Ectodermal cell (in vitro differentiated cells): ENCODE measurements at regions not wholly inside any gene's neighbourhood (a gene's known extent, or its start where the extent isn't known, plus 50 kb on each side); places are given as distances from the start of the nearest gene placed in this dataset.

ENCODE experiments used
- H3K27ac ChIP-seq: 2 replicates; pipeline ENCODE4 v1.7.0; 2013; ENCODE audit warnings: mild to moderate bottlenecking, low read depth, low read length; ENCODE audit not compliant: insufficient read depth, poor library complexity, severe bottlenecking
- H3K27me3 ChIP-seq: 2 replicates; pipeline ENCODE4 v1.7.0; 2013; ENCODE audit warnings: mild to moderate bottlenecking, low read length; ENCODE audit not compliant: insufficient read depth, control insufficient read depth, poor library complexity, severe bottlenecking
- H3K36me3 ChIP-seq: one replicate; pipeline ENCODE4 v1.7.0; 2013; ENCODE audit warnings: low read length; ENCODE audit not compliant: control insufficient read depth, insufficient read depth
- H3K4me1 ChIP-seq: one replicate; pipeline ENCODE4 v1.7.0; 2013; ENCODE audit warnings: low read length; ENCODE audit not compliant: control insufficient read depth, insufficient read depth
- H3K4me3 ChIP-seq: 2 replicates; pipeline ENCODE4 v1.7.0; 2013; ENCODE audit warnings: low read depth, low read length, control low read depth; ENCODE audit not compliant: insufficient read depth
- H3K9me3 ChIP-seq: 2 replicates; pipeline ENCODE4 v1.7.0; 2013; ENCODE audit warnings: mild to moderate bottlenecking, low read length, moderate library complexity; ENCODE audit not compliant: control insufficient read depth
- WGBS, 2 experiments: methylation state at CpG; one replicate each; pipeline ENCODE4 v1.1.7; 2013; ENCODE audit warnings: missing lambda C conversion rate in 2 of 2; 5-methylcytosine and 5-hydroxymethylcytosine counted together

DNA sequence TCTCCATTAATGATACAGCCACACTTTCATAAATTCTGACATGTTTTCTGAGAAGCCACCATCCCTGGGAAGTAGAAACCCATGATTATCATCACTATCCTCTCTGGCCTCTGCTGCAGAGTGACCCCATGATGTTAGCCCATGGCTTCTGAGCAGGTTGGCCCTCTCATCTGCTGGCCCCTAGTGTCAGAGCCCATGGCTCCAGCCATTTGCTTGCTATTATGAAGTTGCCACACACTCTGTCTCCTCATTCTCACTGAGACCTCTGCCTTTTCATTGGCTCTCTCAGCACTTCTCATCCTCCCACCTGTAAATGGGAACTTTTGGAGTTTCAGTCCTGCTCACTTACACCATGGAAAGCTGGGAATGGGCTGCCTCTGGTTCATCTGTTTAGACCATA, 192.7 kb downstream of the GASK1B start:
- no peaks in the 10 kb centered on the region for H3K36me3 ChIP-seq
- no peak overlapping the region for H3K4me3 ChIP-seq
- H3K27ac ChIP-seq: no peak overlapping the region
- H3K27me3 ChIP-seq: no peaks in the 10 kb centered on the region
- no peaks in the 10 kb centered on the region for H3K9me3 ChIP-seq
- H3K4me1 ChIP-seq: no peaks in the 10 kb centered on the region

DNA sequence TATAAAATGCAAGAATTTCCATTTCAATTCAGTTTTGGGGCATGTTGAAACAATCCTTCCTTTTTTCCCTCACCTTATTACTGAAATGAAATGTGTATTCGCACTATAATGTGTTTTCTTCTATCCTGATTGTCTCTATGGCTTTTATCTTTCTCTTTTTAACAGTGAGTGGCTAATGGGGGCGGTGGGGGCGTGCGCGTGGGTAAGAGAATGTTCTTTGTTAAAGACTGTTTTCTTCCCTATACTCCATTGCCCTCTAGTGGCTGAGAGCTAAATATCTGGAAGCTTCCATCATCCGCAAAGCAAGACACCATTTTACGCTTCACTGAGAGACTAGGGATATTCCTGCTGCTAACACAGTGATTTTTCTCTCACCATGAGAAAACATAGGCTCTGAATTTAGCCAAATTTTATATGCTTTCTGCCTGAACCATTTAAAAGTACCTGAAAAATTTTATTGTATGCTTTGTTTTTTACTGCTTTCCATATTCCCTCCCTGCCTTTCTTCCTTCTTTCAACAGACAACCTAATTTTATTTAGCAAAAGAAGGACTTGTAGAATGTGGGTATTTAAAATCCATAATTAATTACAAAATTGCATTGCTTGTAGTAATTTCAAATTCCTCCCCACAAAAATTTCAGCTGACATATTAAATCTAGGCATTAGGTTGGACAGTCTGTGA, 194.0 kb downstream of the GASK1B start:
- H3K4me1 ChIP-seq: no peaks in the 10 kb centered on the region
- no peak overlapping the region for H3K27ac ChIP-seq
- H3K4me3 ChIP-seq: no peak overlapping the region
- no peaks in the 10 kb centered on the region for H3K9me3 ChIP-seq
- H3K27me3 ChIP-seq: no peaks in the 10 kb centered on the region
- WGBS, 2 experiments: 23 to 33% methylated on average over 2 to 4 of the region's 7 CpGs
- H3K36me3 ChIP-seq: no peaks in the 10 kb centered on the region

- Histone ChIP-seq H3K27ac (no peak overlapping the region), H3K4me3 (no peak overlapping the region), H3K27me3 (no peaks in the 10 kb centered on the region), H3K9me3 (no peaks in the 10 kb centered on the region), H3K36me3 (no peaks in the 10 kb centered on the region), H3K4me1 (no peaks in the 10 kb centered on the region)
- 96% methylated on average over 4 of the region's 4 CpGs for WGBS, 2 experiments
These were observed 195.7 kb downstream of the GASK1B start for GRCh38 chr4:157977086-157977485.

DNA sequence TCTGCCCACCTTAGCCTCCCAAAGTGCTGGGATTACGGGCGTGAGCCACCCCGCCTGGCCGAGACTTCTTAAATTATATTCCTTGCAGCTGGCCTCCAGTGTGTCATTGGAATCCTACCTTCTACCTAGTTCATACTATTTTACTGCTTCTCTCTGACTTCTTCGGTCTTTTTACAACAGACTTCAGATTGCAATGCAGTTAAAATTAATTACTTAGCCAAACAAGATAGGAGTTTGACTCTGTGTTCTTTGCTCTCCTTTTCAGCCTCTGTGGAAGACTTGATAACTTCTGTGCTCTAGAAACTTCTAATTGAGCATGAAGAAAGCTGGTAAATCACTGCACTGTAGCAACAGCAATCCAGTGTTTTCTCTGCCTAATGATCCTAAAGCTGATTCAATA, 199.5 kb downstream of the GASK1B start:
- H3K36me3 ChIP-seq: no peaks in the 10 kb centered on the region
- no peak overlapping the region for H3K27ac ChIP-seq
- H3K4me1 ChIP-seq: no peaks in the 10 kb centered on the region
- H3K4me3 ChIP-seq: no peak overlapping the region
- H3K27me3 ChIP-seq: no peaks in the 10 kb centered on the region
- H3K9me3 ChIP-seq: no peaks in the 10 kb centered on the region
- WGBS, 2 experiments: 97% methylated on average over 5 of the region's 5 CpGs

- 93 to 100% methylated on average over 2 of the region's 2 CpGs for WGBS, 2 experiments
- H3K9me3 ChIP-seq: no peaks in the 10 kb centered on the region
- no peaks in the 10 kb centered on the region for H3K4me1 ChIP-seq
- no peaks in the 10 kb centered on the region for H3K27me3 ChIP-seq
- H3K27ac ChIP-seq: no peak overlapping the region
- no peak overlapping the region for H3K4me3 ChIP-seq
- H3K36me3 ChIP-seq: no peaks in the 10 kb centered on the region
These were observed 208.4 kb downstream of the GASK1B start for GRCh38 chr4:157964463-157964862.

GRCh38 chr4:157961229-157961990, 211.4 kb downstream of the GASK1B start:
- H3K4me3 ChIP-seq: no peak overlapping the region
- H3K36me3 ChIP-seq: no peaks in the 10 kb centered on the region
- H3K9me3 ChIP-seq: no peaks in the 10 kb centered on the region
- WGBS, 2 experiments: 87 to 90% methylated on average over 2 of the region's 2 CpGs
- H3K27ac ChIP-seq: no peak overlapping the region
- no peaks in the 10 kb centered on the region for H3K27me3 ChIP-seq
- no peaks in the 10 kb centered on the region for H3K4me1 ChIP-seq

DNA sequence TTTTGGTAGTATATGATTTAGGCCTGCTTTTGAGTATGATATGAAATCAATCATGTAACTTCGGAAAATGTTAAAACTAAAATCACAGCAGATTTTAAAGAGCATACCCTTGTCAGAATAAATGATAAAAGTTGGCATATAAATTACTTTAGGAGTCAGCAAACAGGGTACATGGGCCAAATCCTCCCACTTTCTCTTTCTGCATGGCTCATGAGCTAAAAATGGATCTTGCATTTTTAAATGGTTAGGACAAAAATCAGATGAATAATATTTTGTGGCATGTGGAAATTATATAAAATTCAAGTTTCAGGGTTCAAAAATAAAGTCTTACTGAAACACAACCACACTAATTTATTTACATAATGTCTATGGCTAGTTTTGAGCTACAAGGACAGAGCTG, 214.9 kb downstream of the GASK1B start:
- Histone ChIP-seq H3K27ac (no peak overlapping the region), H3K27me3 (no peaks in the 10 kb centered on the region), H3K4me3 (no peak overlapping the region), H3K36me3 (no peaks in the 10 kb centered on the region), H3K9me3 (no peaks in the 10 kb centered on the region), H3K4me1 (no peaks in the 10 kb centered on the region)
- no CpG with 5 or more reads among the region's 1 CpG for WGBS, 2 experiments

DNA sequence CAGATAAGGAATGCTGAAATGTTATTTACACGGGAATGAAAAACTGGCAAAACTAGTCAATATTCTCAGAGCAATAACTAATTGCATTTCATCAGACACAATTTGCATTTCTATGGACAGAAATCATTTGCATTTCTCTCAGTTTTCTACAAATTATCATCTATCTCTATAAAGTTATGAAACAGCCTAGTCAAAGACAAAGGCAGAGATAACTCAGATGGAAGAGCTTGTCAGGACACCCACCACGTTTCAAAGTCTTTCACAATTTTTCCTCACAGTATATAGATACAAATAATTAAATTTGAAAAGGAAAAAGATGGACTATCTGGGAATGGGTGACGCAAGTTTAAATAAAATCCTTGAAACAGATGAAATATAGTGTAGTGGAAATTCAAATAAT, 230.8 kb downstream of the GASK1B start:
- H3K27ac ChIP-seq: no peak overlapping the region
- 56 to 91% methylated on average over 1 to 3 of the region's 3 CpGs for WGBS, 2 experiments

DNA sequence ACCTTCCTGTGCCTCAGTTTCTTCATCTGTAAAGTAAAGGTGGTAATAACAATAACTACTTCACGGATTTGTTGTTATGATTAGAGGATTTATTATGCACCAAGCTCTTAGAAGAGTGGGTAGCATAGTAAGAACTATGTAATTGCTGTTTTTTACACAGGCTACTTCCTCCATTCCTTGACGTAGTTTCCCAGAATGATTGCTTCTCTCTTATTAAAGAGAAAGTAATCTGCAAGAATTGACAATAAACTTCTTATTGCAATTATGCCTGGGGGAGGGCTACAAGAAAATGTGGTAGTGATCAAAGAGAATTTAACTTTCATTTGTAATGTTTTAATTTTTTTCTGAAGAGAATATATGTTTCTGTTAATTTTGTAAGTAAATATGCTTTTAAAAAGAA, 238.7 kb downstream of the GASK1B start:
- Histone ChIP-seq H3K9me3 (no peaks in the 10 kb centered on the region), H3K27me3 (no peaks in the 10 kb centered on the region), H3K27ac (no peak overlapping the region), H3K4me3 (no peak overlapping the region), H3K36me3 (no peaks in the 10 kb centered on the region), H3K4me1 (no peaks in the 10 kb centered on the region)
- WGBS, 2 experiments: 90 to 94% methylated on average over 2 of the region's 2 CpGs

More for the DNA sequence above, 230.8 kb downstream of the GASK1B start:
- H3K4me3 ChIP-seq: no peak overlapping the region
- no peaks in the 10 kb centered on the region for H3K9me3 ChIP-seq
- no peaks in the 10 kb centered on the region for H3K4me1 ChIP-seq
- H3K36me3 ChIP-seq: no peaks in the 10 kb centered on the region
- no peaks in the 10 kb centered on the region for H3K27me3 ChIP-seq

- 95 to 96% methylated on average over 1 of the region's 1 CpG for WGBS, 2 experiments
- Histone ChIP-seq H3K27ac (no peak overlapping the region), H3K4me3 (no peak overlapping the region), H3K27me3 (no peaks in the 10 kb centered on the region), H3K9me3 (no peaks in the 10 kb centered on the region), H3K4me1 (no peaks in the 10 kb centered on the region), H3K36me3 (no peaks in the 10 kb centered on the region)
These were observed 239.9 kb downstream of the GASK1B start for GRCh38 chr4:157932936-157933335.
